GM12873 (cell line): ENCODE measurements at regions not wholly inside any gene's neighbourhood (a gene's known extent, or its start where the extent isn't known, plus 50 kb on each side); places are given as distances from the start of the nearest gene placed in this dataset.

Experiments used
- TF ChIP-seq, protein P1 (sequence below): IDR thresholded peaks from 2 replicates; pipeline ENCODE4 v1.5.1; 2012; ENCODE audit warnings: low read depth, mild to moderate bottlenecking, moderate library complexity, low read length, control low read depth; ENCODE audit not compliant: insufficient read depth; ENCODE audit errors: missing control alignments

GRCh38 chr18:59848002-59848401, 51.8 kb upstream of the PMAIP1 start:
- TF ChIP-seq, protein P1, sequence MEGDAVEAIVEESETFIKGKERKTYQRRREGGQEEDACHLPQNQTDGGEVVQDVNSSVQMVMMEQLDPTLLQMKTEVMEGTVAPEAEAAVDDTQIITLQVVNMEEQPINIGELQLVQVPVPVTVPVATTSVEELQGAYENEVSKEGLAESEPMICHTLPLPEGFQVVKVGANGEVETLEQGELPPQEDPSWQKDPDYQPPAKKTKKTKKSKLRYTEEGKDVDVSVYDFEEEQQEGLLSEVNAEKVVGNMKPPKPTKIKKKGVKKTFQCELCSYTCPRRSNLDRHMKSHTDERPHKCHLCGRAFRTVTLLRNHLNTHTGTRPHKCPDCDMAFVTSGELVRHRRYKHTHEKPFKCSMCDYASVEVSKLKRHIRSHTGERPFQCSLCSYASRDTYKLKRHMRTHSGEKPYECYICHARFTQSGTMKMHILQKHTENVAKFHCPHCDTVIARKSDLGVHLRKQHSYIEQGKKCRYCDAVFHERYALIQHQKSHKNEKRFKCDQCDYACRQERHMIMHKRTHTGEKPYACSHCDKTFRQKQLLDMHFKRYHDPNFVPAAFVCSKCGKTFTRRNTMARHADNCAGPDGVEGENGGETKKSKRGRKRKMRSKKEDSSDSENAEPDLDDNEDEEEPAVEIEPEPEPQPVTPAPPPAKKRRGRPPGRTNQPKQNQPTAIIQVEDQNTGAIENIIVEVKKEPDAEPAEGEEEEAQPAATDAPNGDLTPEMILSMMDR = no peak

DNA sequence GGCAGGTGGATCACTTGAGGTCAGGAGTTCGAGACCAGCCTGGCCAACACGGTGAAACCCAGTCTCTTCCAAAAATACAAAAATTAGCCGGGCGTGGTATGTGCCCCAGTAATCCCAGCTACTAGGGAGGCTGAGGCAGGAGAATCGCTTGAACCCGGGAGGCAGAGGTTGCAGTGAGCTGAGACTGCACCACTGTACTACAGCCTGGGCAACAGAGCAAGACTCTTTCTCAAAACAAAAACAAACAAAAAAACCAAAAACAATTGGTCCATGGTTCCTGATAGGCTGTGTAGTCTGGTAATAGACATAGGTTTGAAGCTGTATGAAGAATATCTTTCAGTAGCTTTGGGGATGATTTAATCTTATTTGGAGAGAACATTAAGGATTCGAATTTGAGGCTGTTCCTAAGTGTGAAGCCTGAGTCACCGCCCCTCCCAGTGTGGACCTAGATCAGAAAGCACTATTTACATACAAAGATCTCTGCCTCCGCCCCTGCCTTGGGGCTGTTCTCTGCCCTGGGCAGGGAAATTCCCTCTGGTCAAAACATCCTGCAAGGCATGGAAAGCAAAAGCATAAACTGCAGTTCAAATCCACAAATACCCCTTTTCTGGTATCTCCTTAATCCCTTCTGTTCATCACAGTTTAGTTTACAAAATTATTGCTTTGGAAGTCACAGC, 52.8 kb upstream of the PMAIP1 start:
- TF ChIP-seq, protein P1 = no peak

DNA sequence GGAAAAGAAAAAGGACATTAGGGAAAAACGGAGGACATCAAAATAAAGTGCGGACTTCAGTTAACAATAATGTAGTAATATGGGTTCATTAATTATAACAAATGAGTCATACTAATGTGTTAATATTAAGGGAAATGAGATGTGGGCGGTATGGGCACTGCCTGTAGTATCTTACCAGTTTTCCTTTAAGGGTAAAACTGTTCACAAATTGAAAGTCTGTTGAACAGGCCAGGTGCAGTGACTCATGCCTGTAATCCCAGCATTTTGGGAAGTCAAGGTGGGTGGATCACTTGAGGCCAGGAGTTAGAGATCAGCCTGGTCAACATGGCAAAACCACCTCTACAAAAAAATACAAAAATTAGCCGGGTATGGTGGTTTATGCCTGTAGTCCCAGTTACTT, 56.8 kb upstream of the PMAIP1 start:
- TF ChIP-seq, protein P1 = no peak

DNA sequence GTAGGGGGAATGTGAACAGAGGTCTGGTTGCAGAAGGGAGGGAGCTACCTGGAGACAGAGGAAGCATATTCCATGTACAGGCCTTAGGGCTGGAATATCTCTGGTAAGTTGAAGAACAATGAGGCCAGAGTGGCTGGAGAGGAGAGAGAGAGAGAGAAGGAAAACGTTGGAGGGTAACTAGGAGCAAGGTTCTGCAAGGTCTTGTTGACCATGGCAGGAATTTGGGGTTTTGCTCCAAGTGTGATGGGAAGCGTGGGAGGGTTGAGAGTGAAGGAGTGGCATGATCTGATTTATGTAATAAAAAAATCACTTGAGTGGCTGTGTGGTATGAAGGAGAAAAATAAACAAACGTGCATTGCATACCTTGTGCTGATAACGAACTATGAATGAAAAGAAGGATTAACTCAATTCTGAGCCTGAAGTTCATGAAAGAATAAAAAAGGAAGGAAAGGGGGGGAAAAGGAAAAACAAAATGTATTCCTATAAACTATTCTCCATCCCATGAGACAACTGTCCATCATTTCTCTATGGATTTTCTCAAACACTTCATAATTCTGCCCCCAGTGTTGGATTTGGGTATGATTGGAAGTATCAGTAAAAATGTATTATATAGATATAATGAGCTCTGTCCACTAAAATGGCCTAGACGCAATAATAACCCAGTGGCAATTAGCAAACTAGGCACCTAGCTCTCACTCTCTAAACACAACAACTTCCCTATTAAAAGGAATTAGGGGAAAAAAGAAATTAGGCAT, 59.7 kb upstream of the PMAIP1 start:
- TF ChIP-seq, protein P1 = peak; percentile 9

GRCh38 chr18:59839246-59839645, 60.5 kb upstream of the PMAIP1 start:
- TF ChIP-seq, protein P1 = no peak

DNA sequence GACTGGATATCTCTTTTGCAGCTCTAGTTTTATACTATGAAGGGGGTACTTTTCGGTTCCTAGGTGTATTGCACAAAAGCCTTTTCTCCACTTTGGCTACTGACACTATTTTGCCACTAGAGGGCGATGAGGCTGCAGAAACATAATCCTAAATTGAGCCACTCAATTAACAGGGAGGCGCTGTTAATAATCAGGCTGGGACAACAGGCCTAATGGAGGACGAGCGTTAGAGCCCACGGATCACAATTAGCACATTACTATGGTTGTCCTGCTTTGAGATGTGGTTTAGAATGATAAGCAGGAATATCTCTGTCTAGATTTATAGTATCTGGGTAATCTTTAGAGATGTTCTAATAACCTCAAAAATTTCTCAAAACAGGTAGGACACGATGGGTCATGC, 62.2 kb upstream of the PMAIP1 start:
- TF ChIP-seq, protein P1 = peak; percentile 90

- TF ChIP-seq, protein P1 = no peak
Observed at GRCh38 chr18:59835605-59836379, 64.0 kb upstream of the PMAIP1 start.
